AG04450 (cell line): ENCODE measurements at regions not wholly inside any gene's neighbourhood (a gene's known extent, or its start where the extent isn't known, plus 50 kb on each side); places are given as distances from the start of the nearest gene placed in this dataset.

Experiments used
- CTCF ChIA-PET: fragments of 300-600, 350-600 bp; formaldehyde crosslinking; extraction: SDS; loops from one replicate; lab custom pipeline; 2022; ENCODE audit warnings: antibody characterized with exemption, inconsistent platforms; lab: Charles Lee
- POLR2A ChIA-PET: fragments of 350-600 bp; formaldehyde crosslinking; extraction: SDS; loops from one replicate; lab custom pipeline; 2021; ENCODE audit warnings: antibody characterized with exemption, inconsistent platforms; lab: Yijun Ruan, JAX
- DNase-seq: peaks from one replicate; pipeline ENCODE4 v3.0.0-alpha.2; 2011; ENCODE audit warnings: low read depth, low spot score
- H3K27ac ChIP-seq: one replicate; pipeline ENCODE4 v1.5.1; 2012; ENCODE audit warnings: low read depth, low read length, control low read depth
- H3K27me3 ChIP-seq: one replicate; pipeline ENCODE4 v1.6.0; 2012; ENCODE audit warnings: low read length; ENCODE audit not compliant: control insufficient read depth, insufficient read depth
- H3K4me3 ChIP-seq: 2 replicates; pipeline ENCODE4 v1.5.1; 2011; ENCODE audit warnings: mild to moderate bottlenecking, low read depth, low read length, control low read depth
- H3K9me3 ChIP-seq: 2 replicates; pipeline ENCODE4 v1.5.1; 2012; ENCODE audit warnings: low read length; ENCODE audit not compliant: control insufficient read depth, insufficient read depth
- TF ChIP-seq, protein P1 (sequence below): IDR thresholded peaks from 2 replicates; pipeline ENCODE4 v1.5.1; 2011; ENCODE audit warnings: low read depth, low read length, control low read depth, inconsistent platforms

DNA sequence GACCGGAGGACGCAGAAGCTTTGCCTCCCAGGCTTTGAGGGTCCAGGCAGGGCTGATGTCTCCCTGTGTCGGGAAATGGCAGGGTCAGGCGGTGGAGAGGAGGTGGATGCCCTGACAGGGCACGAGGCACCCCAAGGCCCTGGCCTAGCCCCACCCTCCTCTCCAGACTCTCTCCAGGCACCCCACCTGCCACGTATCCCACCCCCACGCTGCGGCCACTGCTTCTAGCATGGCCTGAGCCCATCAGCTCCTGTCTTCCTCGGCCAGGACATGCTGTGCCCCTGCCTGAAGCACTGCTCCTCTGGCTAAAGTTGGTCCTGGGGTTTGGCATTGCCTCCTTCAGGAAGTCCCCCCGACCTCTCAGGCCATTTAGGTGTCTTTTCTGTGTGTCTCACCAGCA lies 64.2 kb upstream of the RXRA start:
- DNase-seq = no peak
- TF ChIP-seq, protein P1, sequence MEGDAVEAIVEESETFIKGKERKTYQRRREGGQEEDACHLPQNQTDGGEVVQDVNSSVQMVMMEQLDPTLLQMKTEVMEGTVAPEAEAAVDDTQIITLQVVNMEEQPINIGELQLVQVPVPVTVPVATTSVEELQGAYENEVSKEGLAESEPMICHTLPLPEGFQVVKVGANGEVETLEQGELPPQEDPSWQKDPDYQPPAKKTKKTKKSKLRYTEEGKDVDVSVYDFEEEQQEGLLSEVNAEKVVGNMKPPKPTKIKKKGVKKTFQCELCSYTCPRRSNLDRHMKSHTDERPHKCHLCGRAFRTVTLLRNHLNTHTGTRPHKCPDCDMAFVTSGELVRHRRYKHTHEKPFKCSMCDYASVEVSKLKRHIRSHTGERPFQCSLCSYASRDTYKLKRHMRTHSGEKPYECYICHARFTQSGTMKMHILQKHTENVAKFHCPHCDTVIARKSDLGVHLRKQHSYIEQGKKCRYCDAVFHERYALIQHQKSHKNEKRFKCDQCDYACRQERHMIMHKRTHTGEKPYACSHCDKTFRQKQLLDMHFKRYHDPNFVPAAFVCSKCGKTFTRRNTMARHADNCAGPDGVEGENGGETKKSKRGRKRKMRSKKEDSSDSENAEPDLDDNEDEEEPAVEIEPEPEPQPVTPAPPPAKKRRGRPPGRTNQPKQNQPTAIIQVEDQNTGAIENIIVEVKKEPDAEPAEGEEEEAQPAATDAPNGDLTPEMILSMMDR = no peak
- Histone ChIP-seq H3K27me3 (peaks cover 31% of the 10 kb centered on the region), H3K4me3 (no peak overlapping the region), H3K27ac (no peak overlapping the region), H3K9me3 (no peaks in the 10 kb centered on the region; the same call in 1 of the 2 replicates)
- ChIA-PET POLR2A (no interaction called here), CTCF (no interaction called here)

DNA sequence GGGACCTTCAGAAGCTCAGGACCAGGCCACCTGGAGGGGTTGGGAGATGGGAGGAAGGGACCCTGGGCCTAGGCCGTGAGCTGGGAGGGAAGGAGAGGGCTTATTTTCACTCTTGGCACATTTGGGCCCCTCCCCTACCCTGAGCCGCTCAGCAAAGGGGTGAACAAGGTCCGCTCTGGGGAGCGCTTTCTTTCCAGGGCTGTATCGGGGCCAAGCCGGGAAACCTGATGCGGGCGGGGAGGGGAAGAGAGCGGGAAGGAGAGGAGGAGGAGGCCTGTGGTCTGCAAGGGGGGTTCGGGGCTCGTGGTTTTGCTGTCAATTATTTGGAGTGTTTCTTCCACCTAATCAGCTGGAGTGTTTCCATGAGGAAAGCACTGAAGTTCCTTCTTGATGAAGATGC lies 62.7 kb upstream of the RXRA start:
- TF ChIP-seq, protein P1 = no peak
- Histone ChIP-seq H3K4me3 (no peak overlapping the region), H3K27me3 (peaks cover 39% of the 10 kb centered on the region), H3K9me3 (no peaks in the 10 kb centered on the region; the same call in 1 of the 2 replicates), H3K27ac (no peak overlapping the region)
- POLR2A ChIA-PET = no interaction called here
- DNase-seq = no peak
- CTCF ChIA-PET = no interaction called here

DNA sequence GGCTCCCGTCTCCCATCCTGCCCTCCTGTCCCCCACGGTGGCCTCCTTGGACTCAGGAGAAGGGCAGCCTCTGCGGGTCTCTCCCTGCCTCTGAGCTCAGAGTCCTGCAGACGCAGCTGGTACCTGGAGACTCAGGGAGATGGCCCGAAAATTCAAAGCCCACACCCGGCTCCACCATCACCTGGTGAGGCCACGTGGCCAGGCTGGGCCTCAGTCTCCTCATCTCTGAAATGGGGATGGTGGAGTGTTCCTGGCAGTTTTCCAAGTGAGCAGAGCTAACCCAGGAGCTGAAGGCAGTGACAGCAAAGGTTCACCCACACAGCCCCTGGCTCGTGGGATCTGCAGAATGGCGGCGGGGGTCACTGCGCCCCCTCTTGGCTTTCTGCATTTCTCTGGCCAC lies 62.1 kb upstream of the RXRA start:
- no peak overlapping the region for H3K27ac ChIP-seq
- TF ChIP-seq, protein P1 = no peak
- H3K27me3 ChIP-seq = peaks cover 41% of the 10 kb centered on the region
- no peak overlapping the region for H3K4me3 ChIP-seq
- POLR2A ChIA-PET = no interaction called here
- CTCF ChIA-PET = no interaction called here
- no peak for DNase-seq
- H3K9me3 ChIP-seq = no peaks in the 10 kb centered on the region; the same call in 1 of the 2 replicates

DNA sequence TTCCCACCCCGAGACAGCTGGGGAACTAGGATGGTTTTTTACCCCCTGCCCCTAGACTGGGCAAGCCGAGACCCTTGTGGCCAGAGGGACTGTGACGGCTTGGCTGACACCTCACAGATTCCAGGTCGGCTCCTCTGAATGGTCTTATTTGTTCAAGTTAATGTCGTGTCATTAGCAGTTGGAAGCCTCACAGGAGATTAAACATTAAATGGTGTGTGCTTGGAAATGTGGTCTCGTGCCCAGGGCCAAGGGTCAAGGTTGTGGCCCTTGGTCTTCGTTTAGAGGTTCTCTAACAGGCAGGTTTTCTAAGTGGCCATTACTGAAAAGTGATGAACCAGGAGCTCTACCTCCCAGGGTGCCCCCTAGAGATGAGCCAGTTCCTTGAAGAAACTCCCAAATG lies 61.2 kb upstream of the RXRA start:
- Histone ChIP-seq H3K27me3 (peaks cover 47% of the 10 kb centered on the region), H3K9me3 (no peaks in the 10 kb centered on the region; the same call in 1 of the 2 replicates), H3K4me3 (no peak overlapping the region), H3K27ac (no peak overlapping the region)
- ChIA-PET POLR2A (interaction anchor here (0.5 kb wide), 1 partner anchor 1016 kb away, joined by 3 read pairs; no protein-coding TSS in a partner anchor), CTCF (interaction anchor here (0.7 kb wide), 1 partner anchor 178 kb away, joined by 3 read pairs; no protein-coding TSS in a partner anchor)
- TF ChIP-seq, protein P1 = no peak
- DNase-seq = no peak

DNA sequence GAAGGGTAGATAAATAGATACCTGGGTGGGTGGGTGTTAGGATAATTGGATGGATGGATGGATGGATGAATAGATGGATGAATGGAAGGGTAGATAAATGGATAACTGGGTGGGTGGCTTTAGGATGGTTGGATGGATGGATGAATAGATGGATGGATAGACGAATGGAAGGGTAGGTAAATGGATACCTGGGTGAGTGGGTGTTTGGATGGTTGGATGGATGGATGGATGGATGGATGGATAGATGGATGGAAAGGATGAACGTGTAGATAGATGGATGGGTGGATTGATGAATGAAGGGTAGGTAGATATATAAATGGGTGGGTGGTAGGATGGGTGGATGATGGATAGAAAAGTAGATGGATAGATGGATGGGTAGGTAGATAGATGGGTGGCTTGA lies 59.8 kb upstream of the RXRA start:
- no peaks in the 10 kb centered on the region; the same call in 1 of the 2 replicates for H3K9me3 ChIP-seq
- peaks cover 44% of the 10 kb centered on the region for H3K27me3 ChIP-seq
- H3K4me3 ChIP-seq = no peak overlapping the region
- CTCF ChIA-PET = no interaction called here
- DNase-seq = no peak
- TF ChIP-seq, protein P1 = no peak
- H3K27ac ChIP-seq = no peak overlapping the region
- POLR2A ChIA-PET = no interaction called here
